ENCODE measurements at regions not wholly inside any gene's neighbourhood (a gene's known extent, or its start where the extent isn't known, plus 50 kb on each side); places are given as distances from the start of the nearest gene placed in this dataset.

- TF ChIP-seq SIN3A (IDR thresholded peaks at IDR 0.05; ENCODE audit: borderline replicate concordance, insufficient read depth, low read length), result no peak
- TF ChIP-seq POLR2AphosphoS5 (IDR thresholded peaks at IDR 0.05; ENCODE audit: low read depth, low read length), result no peak
These were observed 224.4 kb upstream of the TLE3 start for GRCh38 chr15:70322051-70322668.

- no peak for TF ChIP-seq SIN3A (IDR thresholded peaks at IDR 0.05; ENCODE audit: borderline replicate concordance, insufficient read depth, low read length)
These were observed 223.6 kb upstream of the TLE3 start for GRCh38 chr15:70321172-70321819.

- TF ChIP-seq REST (IDR thresholded peaks at IDR 0.05; ENCODE audit: insufficient read depth in 1 of 2, low read depth in 2 of 2, low read length in 2 of 2), result no peak
- TF ChIP-seq TAF1 (IDR thresholded peaks at IDR 0.05; ENCODE audit: borderline replicate concordance, insufficient read depth, low read length), result no peak
- TF ChIP-seq FOXP2 (optimal IDR thresholded peaks at IDR 0.05; ENCODE audit: borderline replicate concordance, extremely low read depth, extremely low read length, insufficient read depth), result no peak
- no peak for TF ChIP-seq SIN3A (IDR thresholded peaks at IDR 0.05; ENCODE audit: borderline replicate concordance, insufficient read depth, low read length)
- no peak for TF ChIP-seq POLR2AphosphoS5 (IDR thresholded peaks at IDR 0.05; ENCODE audit: low read depth, low read length)
These were observed 222.8 kb upstream of the TLE3 start for GRCh38 chr15:70320482-70320881.

GRCh38 chr15:70320077-70320476 lies 222.4 kb upstream of the TLE3 start:
- TF ChIP-seq POLR2AphosphoS5 (IDR thresholded peaks at IDR 0.05; ENCODE audit: low read depth, low read length) (no peak), FOXP2 (optimal IDR thresholded peaks at IDR 0.05; ENCODE audit: borderline replicate concordance, extremely low read depth, extremely low read length, insufficient read depth) (no peak)

- no peak for TF ChIP-seq SIN3A (IDR thresholded peaks at IDR 0.05; ENCODE audit: borderline replicate concordance, insufficient read depth, low read length)
These were observed 221.7 kb upstream of the TLE3 start for GRCh38 chr15:70319466-70319865.

GRCh38 chr15:70318594-70319465 lies 221.1 kb upstream of the TLE3 start:
- TF ChIP-seq FOXP2 (optimal IDR thresholded peaks at IDR 0.05; ENCODE audit: borderline replicate concordance, extremely low read depth, extremely low read length, insufficient read depth) (no peak), SIN3A (IDR thresholded peaks at IDR 0.05; ENCODE audit: borderline replicate concordance, insufficient read depth, low read length) (no peak), POLR2AphosphoS5 (IDR thresholded peaks at IDR 0.05; ENCODE audit: low read depth, low read length) (no peak), TAF1 (IDR thresholded peaks at IDR 0.05; ENCODE audit: borderline replicate concordance, insufficient read depth, low read length) (no peak), REST (IDR thresholded peaks at IDR 0.05; ENCODE audit: insufficient read depth in 1 of 2, low read depth in 2 of 2, low read length in 2 of 2) (no peak)

GRCh38 chr15:70316059-70316600 lies 218.4 kb upstream of the TLE3 start:
- TF ChIP-seq REST (IDR thresholded peaks at IDR 0.05; ENCODE audit: insufficient read depth in 1 of 2, low read depth in 2 of 2, low read length in 2 of 2) (no peak), POLR2AphosphoS5 (IDR thresholded peaks at IDR 0.05; ENCODE audit: low read depth, low read length) (no peak), FOXP2 (optimal IDR thresholded peaks at IDR 0.05; ENCODE audit: borderline replicate concordance, extremely low read depth, extremely low read length, insufficient read depth) (no peak), TAF1 (IDR thresholded peaks at IDR 0.05; ENCODE audit: borderline replicate concordance, insufficient read depth, low read length) (no peak), SIN3A (IDR thresholded peaks at IDR 0.05; ENCODE audit: borderline replicate concordance, insufficient read depth, low read length) (no peak)
